ENCODE measurements at regions not wholly inside any gene's neighbourhood (a gene's known extent, or its start where the extent isn't known, plus 50 kb on each side); places are given as distances from the start of the nearest gene placed in this dataset.

DNA sequence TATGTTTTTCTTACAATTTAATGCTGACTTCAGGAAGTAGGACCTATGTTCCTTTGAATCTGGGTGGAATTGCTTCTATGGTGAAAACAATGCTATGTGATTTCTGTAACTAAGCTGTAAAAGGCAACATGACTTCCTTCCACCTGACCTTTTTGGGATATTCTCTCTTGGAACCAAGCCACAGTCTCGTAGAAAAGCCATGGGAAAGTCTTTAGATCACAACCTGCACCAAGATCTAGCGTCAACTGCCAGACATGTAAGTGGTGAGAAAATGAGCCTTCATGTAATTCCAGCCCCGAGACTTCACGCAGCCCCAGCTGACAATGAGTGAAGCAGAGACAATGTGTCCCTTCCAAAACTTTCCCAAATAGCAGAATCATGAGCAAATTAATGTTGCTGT, 297.0 kb upstream of the DCAF8L1 start:
- H2BK120ac ChIP-seq (ENCODE audit: low read depth, low read length) = no peak overlapping the region
- no peak overlapping the region for H3K9ac ChIP-seq (ENCODE audit: low read length)
- H4K8ac ChIP-seq (ENCODE audit: low read length) = no peak overlapping the region
- H3K23ac ChIP-seq (ENCODE audit: low read length in 2 of 2) = no peak overlapping the region
- H3K27ac ChIP-seq (ENCODE audit: low read length, poor library complexity, severe bottlenecking) = no peak overlapping the region
- H3K79me1 ChIP-seq (replicated peaks; ENCODE audit: low read length, poor library complexity, severe bottlenecking) = no peaks in the 10 kb centered on the region
- H3K4ac ChIP-seq (ENCODE audit: low read depth in 1 of 2, low read length in 2 of 2) = no peak overlapping the region
- H2BK15ac ChIP-seq (ENCODE audit: low read depth, poor library complexity, severe bottlenecking) = no peak overlapping the region
- H2BK12ac ChIP-seq (ENCODE audit: low read length in 2 of 2) = no peak overlapping the region
- no peak overlapping the region for H3K18ac ChIP-seq (ENCODE audit: low read depth in 1 of 2, low read length in 2 of 2)
- DNase-seq = no peak
- no peak overlapping the region for H2BK5ac ChIP-seq (ENCODE audit: low read depth, low read length, poor library complexity, severe bottlenecking)
- H3K4me2 ChIP-seq (ENCODE audit: low read length, poor library complexity, severe bottlenecking) = no peak overlapping the region
- no peaks in the 10 kb centered on the region for H3K9me3 ChIP-seq (ENCODE audit: control insufficient read depth, low read length)
- H2AFZ ChIP-seq (ENCODE audit: low read depth, low read length) = no peak overlapping the region
- no peak overlapping the region for H4K91ac ChIP-seq (ENCODE audit: low read length)
- no peak overlapping the region for H3K4me3 ChIP-seq (ENCODE audit: insufficient read depth in 1 of 2, low read depth in 1 of 2, low read length in 2 of 2)
- H3K27me3 ChIP-seq (ENCODE audit: control insufficient read depth in 1 of 2, insufficient read depth in 1 of 2, low read length in 2 of 2) = no peaks in the 10 kb centered on the region
- no peak overlapping the region for H3K14ac ChIP-seq (ENCODE audit: low read length in 2 of 2)
- H3K36me3 ChIP-seq (ENCODE audit: control insufficient read depth in 1 of 2, insufficient read depth in 2 of 2, low read depth in 1 of 2, low read length in 2 of 2) = no peaks in the 10 kb centered on the region
- H2AK5ac ChIP-seq (ENCODE audit: low read length, severe bottlenecking) = no peak overlapping the region
- H3K4me1 ChIP-seq (ENCODE audit: control insufficient read depth, insufficient read depth, low read depth, low read length) = no peaks in the 10 kb centered on the region
- WGBS = 84% methylated on average over 3 of the region's 4 CpGs

DNA sequence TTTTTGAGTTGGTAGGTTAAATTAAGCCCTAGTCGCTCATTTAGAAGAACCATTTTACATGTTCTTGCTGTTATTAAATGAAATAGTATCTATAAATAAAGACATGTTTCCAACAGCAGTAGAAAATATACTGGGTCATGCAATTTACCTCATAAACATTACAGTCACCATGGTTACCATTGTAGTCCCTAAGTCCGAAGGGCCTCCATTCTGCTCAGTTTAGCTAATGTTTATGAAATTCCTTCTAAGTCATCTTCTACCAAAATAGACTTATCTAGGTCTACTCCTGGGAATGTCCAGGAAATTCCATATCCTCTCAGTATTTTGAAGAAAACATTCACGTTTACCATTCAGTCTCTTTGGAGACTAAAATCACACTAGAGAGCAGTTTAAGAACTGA, 292.5 kb upstream of the DCAF8L1 start:
- Histone ChIP-seq H2BK120ac (ENCODE audit: low read depth, low read length) (no peak overlapping the region), H3K4me3 (ENCODE audit: insufficient read depth in 1 of 2, low read depth in 1 of 2, low read length in 2 of 2) (no peak overlapping the region), H2AFZ (ENCODE audit: low read depth, low read length) (no peak overlapping the region), H2BK5ac (ENCODE audit: low read depth, low read length, poor library complexity, severe bottlenecking) (no peak overlapping the region), H3K9ac (ENCODE audit: low read length) (no peak overlapping the region), H2BK12ac (ENCODE audit: low read length in 2 of 2) (no peak overlapping the region), H3K9me3 (ENCODE audit: control insufficient read depth, low read length) (no peaks in the 10 kb centered on the region), H3K4me2 (ENCODE audit: low read length, poor library complexity, severe bottlenecking) (no peak overlapping the region), H3K36me3 (ENCODE audit: control insufficient read depth in 1 of 2, insufficient read depth in 2 of 2, low read depth in 1 of 2, low read length in 2 of 2) (no peaks in the 10 kb centered on the region), H4K8ac (ENCODE audit: low read length) (no peak overlapping the region), H3K18ac (ENCODE audit: low read depth in 1 of 2, low read length in 2 of 2) (no peak overlapping the region), H3K27me3 (ENCODE audit: control insufficient read depth in 1 of 2, insufficient read depth in 1 of 2, low read length in 2 of 2) (no peaks in the 10 kb centered on the region), H3K4ac (ENCODE audit: low read depth in 1 of 2, low read length in 2 of 2) (no peak overlapping the region), H2AK5ac (ENCODE audit: low read length, severe bottlenecking) (no peak overlapping the region), H3K4me1 (ENCODE audit: control insufficient read depth, insufficient read depth, low read depth, low read length) (no peaks in the 10 kb centered on the region), H4K91ac (ENCODE audit: low read length) (no peak overlapping the region), H3K23ac (ENCODE audit: low read length in 2 of 2) (no peak overlapping the region), H3K14ac (ENCODE audit: low read length in 2 of 2) (no peak overlapping the region), H2BK15ac (ENCODE audit: low read depth, poor library complexity, severe bottlenecking) (no peak overlapping the region), H3K79me1 (replicated peaks; ENCODE audit: low read length, poor library complexity, severe bottlenecking) (no peaks in the 10 kb centered on the region), H3K27ac (ENCODE audit: low read length, poor library complexity, severe bottlenecking) (no peak overlapping the region)
- 31% methylated on average over 2 of the region's 3 CpGs for WGBS
- peak; percentile 48 for DNase-seq

DNA sequence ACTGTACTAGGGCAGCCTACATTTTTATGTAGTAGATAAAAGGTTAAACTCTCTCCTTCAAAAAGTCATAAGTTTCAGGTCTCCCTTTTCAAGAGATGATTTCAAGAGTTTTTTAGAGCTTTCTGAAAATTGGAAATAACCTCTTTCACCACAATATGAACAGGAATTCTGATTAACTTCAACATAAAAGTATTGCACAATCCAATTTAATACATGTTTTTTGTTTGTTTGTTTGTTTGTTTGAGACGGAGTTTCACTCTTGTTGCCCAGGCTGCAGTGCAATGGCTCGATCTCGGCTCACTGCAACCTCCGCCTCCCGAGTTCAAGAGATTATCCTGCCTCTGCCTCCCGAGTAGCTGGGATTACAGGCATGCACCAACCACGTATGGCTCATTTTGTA, 265.4 kb upstream of the DCAF8L1 start:
- no peak overlapping the region for H3K4ac ChIP-seq (ENCODE audit: low read depth in 1 of 2, low read length in 2 of 2)
- 93% methylated on average over 6 of the region's 7 CpGs for WGBS
- no peaks in the 10 kb centered on the region for H3K27me3 ChIP-seq (ENCODE audit: control insufficient read depth in 1 of 2, insufficient read depth in 1 of 2, low read length in 2 of 2)
- no peak overlapping the region for H2BK12ac ChIP-seq (ENCODE audit: low read length in 2 of 2)
- no peak overlapping the region for H3K14ac ChIP-seq (ENCODE audit: low read length in 2 of 2)
- H3K9me3 ChIP-seq (ENCODE audit: control insufficient read depth, low read length) = no peaks in the 10 kb centered on the region
- no peak overlapping the region for H3K9ac ChIP-seq (ENCODE audit: low read length)
- H2AFZ ChIP-seq (ENCODE audit: low read depth, low read length) = no peak overlapping the region
- no peak overlapping the region for H2BK5ac ChIP-seq (ENCODE audit: low read depth, low read length, poor library complexity, severe bottlenecking)
- DNase-seq = no peak
- H4K91ac ChIP-seq (ENCODE audit: low read length) = no peak overlapping the region
- no peak overlapping the region for H3K4me3 ChIP-seq (ENCODE audit: insufficient read depth in 1 of 2, low read depth in 1 of 2, low read length in 2 of 2)
- H3K36me3 ChIP-seq (ENCODE audit: control insufficient read depth in 1 of 2, insufficient read depth in 2 of 2, low read depth in 1 of 2, low read length in 2 of 2) = no peaks in the 10 kb centered on the region
- H3K79me1 ChIP-seq (replicated peaks; ENCODE audit: low read length, poor library complexity, severe bottlenecking) = no peaks in the 10 kb centered on the region
- no peak overlapping the region for H3K27ac ChIP-seq (ENCODE audit: low read length, poor library complexity, severe bottlenecking)
- H3K18ac ChIP-seq (ENCODE audit: low read depth in 1 of 2, low read length in 2 of 2) = no peak overlapping the region
- H3K4me2 ChIP-seq (ENCODE audit: low read length, poor library complexity, severe bottlenecking) = no peak overlapping the region
- H4K8ac ChIP-seq (ENCODE audit: low read length) = no peak overlapping the region
- no peak overlapping the region for H3K23ac ChIP-seq (ENCODE audit: low read length in 2 of 2)
- H2BK120ac ChIP-seq (ENCODE audit: low read depth, low read length) = no peak overlapping the region
- no peak overlapping the region for H2BK15ac ChIP-seq (ENCODE audit: low read depth, poor library complexity, severe bottlenecking)
- H3K4me1 ChIP-seq (ENCODE audit: control insufficient read depth, insufficient read depth, low read depth, low read length) = no peaks in the 10 kb centered on the region
- H2AK5ac ChIP-seq (ENCODE audit: low read length, severe bottlenecking) = no peak overlapping the region

DNA sequence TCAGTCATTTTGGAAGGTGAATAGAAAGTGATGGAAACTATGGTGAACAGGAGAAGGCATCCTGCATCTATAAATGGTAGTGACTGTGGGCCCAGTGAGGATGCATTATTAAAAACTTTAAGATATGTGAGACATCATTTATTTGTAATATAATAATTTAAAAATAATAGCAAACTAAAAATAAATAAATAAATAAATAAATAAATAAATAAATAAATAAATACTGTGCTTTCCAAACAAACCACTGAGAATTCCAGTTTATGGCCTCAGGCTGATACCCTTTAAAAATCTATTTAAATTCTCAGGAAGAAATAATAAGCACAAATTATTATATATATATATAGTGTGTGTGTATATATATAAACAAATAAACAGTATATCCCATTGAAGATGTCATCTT, 248.0 kb upstream of the DCAF8L1 start:
- Histone ChIP-seq H4K8ac (ENCODE audit: low read length) (no peak overlapping the region), H3K4ac (ENCODE audit: low read depth in 1 of 2, low read length in 2 of 2) (no peak overlapping the region), H3K79me1 (replicated peaks; ENCODE audit: low read length, poor library complexity, severe bottlenecking) (no peaks in the 10 kb centered on the region), H3K27ac (ENCODE audit: low read length, poor library complexity, severe bottlenecking) (no peak overlapping the region), H3K18ac (ENCODE audit: low read depth in 1 of 2, low read length in 2 of 2) (no peak overlapping the region), H2AK5ac (ENCODE audit: low read length, severe bottlenecking) (no peak overlapping the region), H4K91ac (ENCODE audit: low read length) (no peak overlapping the region), H3K9ac (ENCODE audit: low read length) (no peak overlapping the region), H3K4me1 (ENCODE audit: control insufficient read depth, insufficient read depth, low read depth, low read length) (no peaks in the 10 kb centered on the region), H3K4me3 (ENCODE audit: insufficient read depth in 1 of 2, low read depth in 1 of 2, low read length in 2 of 2) (no peak overlapping the region), H3K4me2 (ENCODE audit: low read length, poor library complexity, severe bottlenecking) (no peak overlapping the region), H3K36me3 (ENCODE audit: control insufficient read depth in 1 of 2, insufficient read depth in 2 of 2, low read depth in 1 of 2, low read length in 2 of 2) (no peaks in the 10 kb centered on the region), H3K27me3 (ENCODE audit: control insufficient read depth in 1 of 2, insufficient read depth in 1 of 2, low read length in 2 of 2) (no peaks in the 10 kb centered on the region), H3K9me3 (ENCODE audit: control insufficient read depth, low read length) (no peaks in the 10 kb centered on the region), H2BK5ac (ENCODE audit: low read depth, low read length, poor library complexity, severe bottlenecking) (no peak overlapping the region), H2BK12ac (ENCODE audit: low read length in 2 of 2) (no peak overlapping the region), H2BK15ac (ENCODE audit: low read depth, poor library complexity, severe bottlenecking) (no peak overlapping the region), H2BK120ac (ENCODE audit: low read depth, low read length) (no peak overlapping the region), H3K23ac (ENCODE audit: low read length in 2 of 2) (no peak overlapping the region), H3K14ac (ENCODE audit: low read length in 2 of 2) (no peak overlapping the region), H2AFZ (ENCODE audit: low read depth, low read length) (no peak overlapping the region)
- no peak for DNase-seq

Measured in mesenchymal stem cell (in vitro differentiated cells and primary cell).